GM12801 (cell line): ENCODE measurements at regions not wholly inside any gene's neighbourhood (a gene's known extent, or its start where the extent isn't known, plus 50 kb on each side); places are given as distances from the start of the nearest gene placed in this dataset.

ENCODE experiments used
- TF ChIP-seq, protein P1 (sequence below): IDR thresholded peaks from one replicate; pipeline ENCODE4 v1.5.1; 2011; ENCODE audit warnings: control low read depth; ENCODE audit not compliant: insufficient read length; ENCODE audit errors: extremely low read depth

DNA sequence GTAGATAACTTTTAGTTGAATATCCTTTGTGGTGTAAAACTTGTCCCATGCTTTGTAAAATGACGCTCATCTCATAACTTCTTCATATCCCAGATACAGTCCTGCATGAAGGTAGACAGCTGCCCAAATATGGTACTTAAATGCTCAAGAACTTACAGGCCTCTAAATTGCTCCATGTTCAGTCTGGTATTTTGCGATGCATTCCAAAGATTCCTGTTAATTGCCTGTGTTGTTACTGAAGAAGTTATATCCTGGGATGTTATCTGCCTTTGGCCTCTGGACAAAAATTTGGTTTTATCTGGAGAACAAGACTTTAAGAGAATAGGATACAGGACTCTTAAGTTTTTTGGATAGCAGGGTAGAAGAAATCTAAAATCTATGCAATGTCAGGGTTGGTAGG lies 473.0 kb downstream of the PCNX1 start:
- TF ChIP-seq, protein P1, sequence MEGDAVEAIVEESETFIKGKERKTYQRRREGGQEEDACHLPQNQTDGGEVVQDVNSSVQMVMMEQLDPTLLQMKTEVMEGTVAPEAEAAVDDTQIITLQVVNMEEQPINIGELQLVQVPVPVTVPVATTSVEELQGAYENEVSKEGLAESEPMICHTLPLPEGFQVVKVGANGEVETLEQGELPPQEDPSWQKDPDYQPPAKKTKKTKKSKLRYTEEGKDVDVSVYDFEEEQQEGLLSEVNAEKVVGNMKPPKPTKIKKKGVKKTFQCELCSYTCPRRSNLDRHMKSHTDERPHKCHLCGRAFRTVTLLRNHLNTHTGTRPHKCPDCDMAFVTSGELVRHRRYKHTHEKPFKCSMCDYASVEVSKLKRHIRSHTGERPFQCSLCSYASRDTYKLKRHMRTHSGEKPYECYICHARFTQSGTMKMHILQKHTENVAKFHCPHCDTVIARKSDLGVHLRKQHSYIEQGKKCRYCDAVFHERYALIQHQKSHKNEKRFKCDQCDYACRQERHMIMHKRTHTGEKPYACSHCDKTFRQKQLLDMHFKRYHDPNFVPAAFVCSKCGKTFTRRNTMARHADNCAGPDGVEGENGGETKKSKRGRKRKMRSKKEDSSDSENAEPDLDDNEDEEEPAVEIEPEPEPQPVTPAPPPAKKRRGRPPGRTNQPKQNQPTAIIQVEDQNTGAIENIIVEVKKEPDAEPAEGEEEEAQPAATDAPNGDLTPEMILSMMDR: no peak

DNA sequence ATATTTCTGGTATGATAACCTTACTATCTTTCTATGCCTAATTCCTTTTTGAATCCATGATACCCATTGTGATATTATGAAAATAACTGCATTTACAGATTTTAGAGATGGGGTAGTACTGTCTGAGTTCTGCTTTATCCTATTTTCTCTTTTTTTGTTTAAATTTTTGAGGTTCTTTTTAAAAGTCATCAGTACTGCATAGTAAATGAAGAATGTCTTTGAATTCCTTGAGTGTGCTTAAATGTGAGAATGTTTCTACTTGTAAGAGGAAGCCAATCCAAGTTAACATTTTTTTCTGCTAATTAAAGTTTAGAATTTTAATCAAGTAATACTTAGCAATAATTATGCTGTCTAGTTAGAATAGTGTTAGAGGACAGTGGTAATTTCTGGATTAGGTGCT lies 474.6 kb downstream of the PCNX1 start:
- TF ChIP-seq, protein P1: no peak

DNA sequence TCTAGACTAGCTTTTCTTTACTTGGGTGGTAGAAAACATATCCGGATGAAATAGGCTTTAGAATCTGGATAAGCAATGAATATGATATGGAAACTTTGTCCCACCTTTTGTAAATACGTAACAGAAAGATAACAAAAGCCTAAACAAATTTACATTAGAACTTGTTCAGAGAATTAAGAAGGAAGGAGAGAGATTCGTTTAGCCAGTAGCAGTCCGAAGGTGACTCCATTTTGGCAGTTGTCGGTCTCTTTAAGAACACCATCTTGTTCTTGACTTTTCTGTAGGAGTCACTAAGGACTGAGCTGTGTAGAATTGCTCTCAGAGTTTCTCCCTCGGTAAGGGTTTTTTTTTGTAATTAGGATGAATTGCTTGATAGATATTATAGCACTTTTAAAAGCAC lies 475.1 kb downstream of the PCNX1 start:
- TF ChIP-seq, protein P1: no peak

DNA sequence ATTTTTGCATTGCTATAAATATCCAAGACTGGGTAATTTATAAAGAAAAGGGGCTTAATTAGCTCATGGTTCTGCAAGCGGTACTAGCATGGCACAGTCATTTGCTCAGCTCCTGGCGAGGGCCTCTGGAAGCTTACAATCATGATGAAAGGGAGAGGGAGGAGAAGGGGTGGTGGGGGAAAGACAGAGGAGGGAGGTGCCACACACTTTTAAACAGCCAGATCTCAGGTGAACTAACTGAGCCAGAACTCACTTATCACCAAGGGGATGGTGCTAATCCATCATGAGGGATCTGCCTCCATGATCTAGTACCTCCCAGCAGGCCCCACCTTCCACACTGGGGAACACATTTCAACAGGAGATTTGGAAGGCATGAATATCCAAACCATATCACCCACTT lies 476.3 kb downstream of the PCNX1 start:
- TF ChIP-seq, protein P1: no peak

DNA sequence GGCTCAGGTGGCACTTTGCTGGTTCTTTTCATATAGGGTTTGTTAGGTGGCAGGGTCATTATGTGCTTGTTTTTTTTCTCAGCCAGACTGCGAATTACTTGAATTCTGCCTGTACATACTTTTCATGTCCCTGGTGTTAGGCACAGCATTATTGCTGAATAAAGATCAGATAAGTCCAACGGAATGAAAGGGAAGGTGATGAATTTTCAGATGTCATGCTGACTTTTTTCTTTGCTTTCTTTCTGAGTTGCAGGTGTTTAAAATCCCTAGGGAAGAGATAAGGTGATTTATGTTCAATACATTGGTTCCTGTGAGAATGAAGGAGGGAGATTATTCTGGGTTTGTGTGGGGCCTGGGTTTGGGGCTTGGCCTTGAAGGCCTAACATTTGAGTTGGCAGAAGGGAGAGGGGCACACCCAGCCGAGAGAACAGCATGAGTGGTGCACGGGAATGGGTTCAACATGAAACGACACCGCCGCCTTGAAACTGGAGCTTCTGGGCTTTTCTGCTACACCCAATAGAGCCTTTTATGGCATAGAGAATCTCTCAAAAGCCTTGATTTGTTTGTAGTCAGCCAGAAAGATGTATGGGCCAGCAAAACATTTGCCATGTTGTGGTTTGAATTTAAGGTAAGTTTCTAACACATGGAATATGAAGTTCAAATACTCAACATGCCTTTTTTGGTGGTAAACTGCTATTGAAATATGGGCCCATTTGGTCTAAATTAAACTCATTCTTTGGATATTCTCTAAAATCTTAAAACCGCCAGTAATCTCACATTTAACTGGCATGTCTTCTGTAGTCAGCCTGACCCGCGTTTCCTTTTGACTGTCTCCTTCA lies 477.0 kb downstream of the PCNX1 start:
- TF ChIP-seq, protein P1: no peak

DNA sequence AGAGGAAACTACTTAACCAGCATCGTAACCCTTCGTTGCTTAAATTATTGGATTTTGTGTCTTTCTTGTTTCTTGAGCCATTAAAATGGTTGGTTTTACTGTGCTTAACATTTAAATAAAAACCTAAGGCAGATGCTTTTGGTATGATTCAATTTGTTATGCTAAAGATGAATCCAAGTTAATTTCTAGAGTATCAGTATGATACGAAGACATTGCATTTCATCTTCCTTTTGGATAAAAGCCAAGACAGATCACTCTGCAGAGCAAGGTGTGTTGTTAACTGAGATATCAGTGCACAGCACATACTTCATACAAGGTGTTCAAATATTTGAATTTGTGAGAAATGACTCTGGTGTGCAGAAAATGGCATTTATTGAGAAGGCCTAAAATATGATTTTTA lies 480.5 kb downstream of the PCNX1 start:
- TF ChIP-seq, protein P1: no peak

DNA sequence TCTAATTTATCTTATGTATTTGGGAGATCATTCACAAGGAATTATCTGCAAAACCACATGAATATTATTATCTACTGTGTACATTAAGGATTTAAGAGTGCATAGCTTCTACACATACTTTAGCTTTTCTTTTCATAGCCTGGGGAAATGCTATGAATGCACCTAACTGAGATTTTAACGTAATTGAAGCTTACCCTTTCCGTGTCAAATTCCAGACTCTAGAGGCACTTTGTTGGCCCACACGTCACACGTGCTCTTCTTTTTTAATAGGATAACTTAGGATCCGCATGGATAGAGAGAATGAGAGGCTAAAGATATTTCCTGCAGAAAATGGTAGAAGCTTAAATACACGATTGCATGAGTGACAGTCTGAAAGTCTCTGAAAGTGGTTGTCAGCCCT lies 481.1 kb downstream of the PCNX1 start:
- TF ChIP-seq, protein P1: no peak

DNA sequence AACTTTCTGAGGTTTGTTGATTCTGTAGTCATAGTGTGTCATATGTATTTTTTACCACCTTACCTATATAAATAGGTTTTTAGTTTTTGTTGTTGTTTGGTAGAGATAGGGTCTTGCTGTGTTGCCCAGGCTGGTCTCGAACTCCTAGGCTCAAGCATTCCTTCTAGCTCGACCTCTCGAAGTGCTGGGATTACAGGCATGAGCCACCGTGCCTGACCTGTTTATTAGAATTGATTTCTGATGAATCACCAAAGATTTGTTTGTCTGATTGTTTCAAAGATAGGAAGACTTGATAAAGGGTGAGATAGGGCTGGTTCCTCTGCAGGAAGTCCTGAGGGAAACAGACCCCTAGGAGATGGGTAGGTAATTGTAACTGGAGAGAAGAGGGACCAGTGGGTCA lies 481.6 kb downstream of the PCNX1 start:
- TF ChIP-seq, protein P1: no peak
